GM18907 (cell line): ENCODE measurements at regions not wholly inside any gene's neighbourhood (a gene's known extent, or its start where the extent isn't known, plus 50 kb on each side); places are given as distances from the start of the nearest gene placed in this dataset.

ENCODE experiments used
- ATAC-seq: cut with Tn5 transposase; IDR thresholded peaks from one replicate; pipeline ENCODE4 v1.9.1; 2021; ENCODE audit warnings: mild to moderate bottlenecking, moderate library complexity; ENCODE audit not compliant: unreplicated experiment

GRCh38 chr6:77979204-77979603 lies 326.4 kb downstream of the MEI4 start:
- ATAC-seq = no peak

DNA sequence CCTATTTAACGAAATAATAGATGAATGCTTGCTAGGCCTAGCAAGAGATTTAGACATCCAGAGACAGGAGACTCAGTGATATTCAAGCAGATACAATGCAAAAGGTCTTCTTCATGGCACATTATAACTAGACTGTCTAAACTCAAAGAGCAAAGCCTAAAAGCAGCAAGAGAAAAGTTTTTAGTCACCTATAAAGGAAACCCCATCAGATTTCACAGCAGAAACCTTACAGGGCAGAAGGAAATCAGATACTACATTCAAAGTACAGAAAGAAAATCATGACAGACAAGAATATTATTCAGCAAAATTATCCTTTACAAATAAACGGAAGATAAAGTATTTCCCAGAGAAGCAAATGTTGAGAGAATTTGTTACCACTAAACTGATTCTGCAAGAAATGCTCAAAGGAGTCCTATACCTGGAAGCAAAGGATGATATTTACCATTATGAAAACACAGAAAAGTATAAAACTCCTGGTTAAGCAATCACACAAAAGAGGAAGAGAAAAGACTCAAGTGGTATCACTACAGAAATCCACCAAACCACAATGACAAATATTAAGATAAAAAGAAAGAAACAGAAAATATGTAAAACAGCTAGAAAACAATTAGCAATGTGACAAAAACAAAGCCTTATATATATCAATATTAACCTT lies 333.7 kb downstream of the MEI4 start:
- ATAC-seq = peak; percentile 88

- peak; percentile 15 for ATAC-seq
Observed at GRCh38 chr6:77987035-77987384, 334.2 kb downstream of the MEI4 start.

DNA sequence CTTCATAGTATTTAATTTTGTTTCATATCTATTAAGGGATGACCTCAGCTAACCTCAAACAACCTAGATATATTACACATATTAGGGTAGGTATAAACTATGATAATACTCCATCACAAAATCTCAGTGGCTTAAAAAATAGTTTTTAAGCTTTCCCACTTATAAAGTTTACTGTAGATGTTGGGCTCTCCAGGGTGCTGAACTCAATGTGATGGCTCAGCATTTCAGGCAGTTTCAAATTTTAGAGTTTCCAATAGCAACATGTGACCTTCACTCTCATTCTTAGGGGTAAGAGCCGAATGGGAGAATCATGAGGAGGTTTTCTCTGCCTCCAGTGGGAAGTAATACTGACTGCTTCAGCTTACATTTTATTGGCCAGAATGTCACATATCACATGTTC lies 357.3 kb downstream of the MEI4 start:
- ATAC-seq = no peak

DNA sequence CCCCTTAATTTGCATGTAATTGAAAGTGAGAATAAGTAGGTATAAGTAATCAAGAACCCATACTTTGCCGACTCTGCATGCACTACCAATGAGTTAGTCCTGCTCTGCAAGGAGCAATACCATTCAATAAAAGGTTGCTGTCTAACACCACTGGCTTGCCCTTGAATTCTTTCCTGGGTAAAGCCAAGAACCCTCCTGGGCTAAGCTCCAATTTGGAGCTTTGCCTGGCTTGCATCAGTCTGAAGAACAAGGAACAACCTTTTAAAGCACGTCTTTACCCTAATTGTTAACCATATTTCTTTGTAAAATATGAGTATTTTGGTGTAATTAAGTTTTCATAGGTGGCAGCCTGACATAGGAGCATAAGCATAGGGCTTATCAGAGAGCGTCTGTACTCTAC lies 367.7 kb downstream of the MEI4 start:
- no peak for ATAC-seq

DNA sequence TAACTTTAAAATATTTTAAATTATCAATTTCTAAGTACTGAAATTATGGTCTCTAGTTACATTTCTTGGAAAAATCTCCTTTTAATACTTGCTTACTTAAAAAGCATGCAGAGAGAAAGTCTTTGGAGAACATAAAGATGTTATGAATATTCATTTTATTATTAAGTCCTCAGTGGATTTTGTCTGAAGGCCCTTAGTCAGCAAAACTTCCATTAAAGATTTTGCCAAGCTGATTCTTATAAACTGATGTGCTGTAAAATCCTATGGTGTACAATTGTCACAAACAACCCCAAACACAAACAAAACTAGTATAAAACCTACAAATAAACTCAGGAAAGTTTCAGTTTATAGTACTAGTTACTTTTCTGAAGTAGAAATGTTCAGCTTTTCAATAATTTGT lies 372.7 kb downstream of the MEI4 start:
- no peak for ATAC-seq

GRCh38 chr6:78031228-78031627 lies 378.4 kb downstream of the MEI4 start:
- no peak for ATAC-seq

GRCh38 chr6:78059171-78059570 lies 406.3 kb downstream of the MEI4 start:
- no peak for ATAC-seq

- ATAC-seq = no peak
Observed at GRCh38 chr6:78062993-78063392, 410.2 kb downstream of the MEI4 start.

DNA sequence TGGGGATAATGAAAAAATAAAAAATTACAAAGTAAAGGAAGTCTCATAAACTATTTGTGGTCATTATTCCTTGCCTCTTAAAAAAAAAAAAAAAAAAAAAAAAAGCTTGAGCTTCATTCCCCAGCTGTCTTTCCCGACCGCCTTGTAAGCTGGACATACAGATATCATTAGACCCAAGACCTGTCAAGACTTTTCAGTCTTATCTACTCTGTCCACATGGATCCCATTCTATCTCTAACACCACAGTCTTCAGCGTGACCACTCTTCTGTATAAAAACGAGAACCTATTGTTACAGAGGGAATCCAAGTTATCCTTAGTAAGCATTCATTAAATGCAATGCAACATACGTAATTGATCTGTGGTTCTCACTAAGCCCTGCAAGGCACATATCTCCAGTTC lies 423.5 kb downstream of the MEI4 start:
- no peak for ATAC-seq

DNA sequence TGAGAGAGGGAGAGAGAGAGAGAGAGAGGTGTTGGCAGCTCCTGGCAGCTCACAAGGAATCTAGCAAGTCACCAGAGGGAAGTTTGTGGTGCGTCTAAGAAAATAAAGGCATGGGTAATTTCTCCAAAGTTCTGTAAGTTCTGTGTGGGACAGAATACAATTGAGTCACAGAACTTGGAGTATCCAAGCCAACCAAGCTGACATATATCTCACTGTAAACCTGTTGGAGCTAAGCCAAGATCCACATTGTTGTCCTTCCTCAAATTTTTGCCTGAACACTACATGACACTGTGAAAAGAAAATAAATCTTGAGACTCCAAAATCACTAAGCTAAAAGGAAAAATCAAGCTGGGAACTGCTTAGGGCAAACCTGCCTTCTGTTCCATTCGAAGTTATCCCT lies 436.7 kb downstream of the MEI4 start:
- no peak for ATAC-seq

- no peak for ATAC-seq
Observed at GRCh38 chr6:78093906-78094305, 441.1 kb downstream of the MEI4 start.

GRCh38 chr6:78101387-78101786 lies 448.5 kb downstream of the MEI4 start:
- no peak for ATAC-seq

GRCh38 chr6:78110641-78111040 lies 457.8 kb downstream of the MEI4 start:
- ATAC-seq = no peak

GRCh38 chr6:78117966-78118365 lies 465.1 kb downstream of the MEI4 start:
- ATAC-seq = no peak

DNA sequence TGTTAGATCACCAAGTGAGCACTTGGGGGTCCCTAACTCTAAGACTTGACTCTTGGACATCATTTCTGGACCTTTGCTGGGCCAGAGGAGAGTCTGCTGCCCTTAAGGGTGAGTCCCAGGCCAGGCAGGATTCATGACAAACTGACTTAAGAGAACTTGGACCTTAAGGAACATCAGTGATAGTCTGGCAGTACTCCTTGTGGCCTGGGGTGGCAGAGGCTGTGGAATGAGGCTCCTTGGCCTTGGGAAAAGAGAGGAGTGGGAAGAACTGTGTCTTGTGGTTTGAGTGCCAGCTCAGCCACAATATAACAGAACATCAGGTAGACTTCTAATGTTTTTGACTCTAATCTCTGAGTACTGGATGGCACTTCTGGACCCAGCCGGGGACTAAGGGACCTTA lies 478.7 kb downstream of the MEI4 start:
- no peak for ATAC-seq

DNA sequence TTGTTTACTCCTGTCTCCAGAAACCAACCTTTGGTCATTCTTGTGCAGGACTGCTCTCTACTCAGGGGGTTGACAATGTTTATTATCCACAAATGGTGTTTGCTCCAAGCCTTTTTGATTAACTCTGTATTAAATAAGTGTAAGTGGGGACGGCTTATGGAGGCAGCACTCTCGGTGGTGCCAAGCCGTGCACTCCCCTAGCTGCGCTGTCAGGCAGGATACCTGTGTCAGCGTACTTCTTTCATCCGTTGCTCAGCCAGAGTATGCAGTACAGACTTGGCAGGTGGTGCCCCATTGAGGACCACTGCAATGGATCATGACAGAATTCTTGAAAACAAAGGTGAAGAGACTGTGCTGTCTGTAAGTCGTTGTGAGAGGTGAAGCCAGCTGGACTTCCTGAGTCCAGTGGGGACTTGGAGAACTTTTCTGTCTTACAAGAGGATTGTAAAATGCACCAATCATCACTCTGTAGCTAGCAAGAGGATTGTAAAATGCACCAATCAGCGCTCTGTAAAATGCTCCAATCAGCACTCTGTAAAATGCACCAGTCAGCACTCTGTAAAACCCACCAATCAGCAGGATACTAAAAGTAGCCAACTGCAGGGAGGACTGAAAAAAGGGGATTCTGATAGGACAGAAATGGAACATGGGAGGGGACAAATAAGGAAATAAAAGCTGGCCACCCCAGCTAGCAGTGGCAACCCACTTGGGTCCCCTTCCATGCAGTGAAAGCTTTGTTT lies 480.0 kb downstream of the MEI4 start:
- no peak for ATAC-seq

DNA sequence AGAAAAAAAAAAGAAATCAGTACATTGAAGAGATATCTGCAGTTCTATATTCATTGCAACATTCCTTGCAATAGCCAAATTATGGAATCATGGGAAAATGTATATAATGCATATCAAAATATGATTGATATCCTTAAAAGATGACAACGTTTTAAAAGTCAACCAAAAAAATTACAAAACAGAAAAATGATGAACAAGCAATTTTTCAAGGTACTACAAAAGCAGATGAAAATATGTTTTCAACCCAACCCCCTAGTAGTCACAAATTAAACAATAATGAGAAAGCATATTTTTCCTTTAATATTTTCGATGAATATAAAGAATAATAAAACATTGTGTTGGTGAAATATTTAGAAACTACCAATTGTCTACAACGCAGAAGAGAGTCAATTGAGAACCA lies 497.6 kb downstream of the MEI4 start:
- no peak for ATAC-seq

GRCh38 chr6:78153976-78154375 lies 501.1 kb downstream of the MEI4 start:
- ATAC-seq = no peak

GRCh38 chr6:78157606-78158005 lies 504.8 kb downstream of the MEI4 start:
- no peak for ATAC-seq

- no peak for ATAC-seq
Observed at GRCh38 chr6:78188891-78189290, 536.1 kb downstream of the MEI4 start.

DNA sequence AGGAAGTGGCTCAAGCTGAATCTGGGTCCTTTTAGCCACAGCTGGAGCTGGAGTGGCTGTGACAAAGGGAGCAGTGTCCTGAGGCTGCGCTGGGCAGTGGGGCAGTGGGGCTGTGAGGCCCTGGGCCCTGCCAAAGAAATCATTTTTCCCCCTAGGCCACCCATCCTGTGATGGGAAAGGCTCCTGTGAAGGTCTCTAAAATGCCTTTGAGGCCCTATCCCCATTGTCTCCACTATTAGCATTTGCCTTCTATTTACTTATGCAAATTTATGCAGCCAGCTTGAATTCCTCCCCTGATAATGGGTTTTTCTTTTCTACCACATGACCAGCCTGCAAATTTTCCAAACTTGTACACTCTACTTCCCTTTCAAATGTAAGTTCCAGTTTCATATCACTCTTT lies 539.2 kb downstream of the MEI4 start:
- no peak for ATAC-seq

DNA sequence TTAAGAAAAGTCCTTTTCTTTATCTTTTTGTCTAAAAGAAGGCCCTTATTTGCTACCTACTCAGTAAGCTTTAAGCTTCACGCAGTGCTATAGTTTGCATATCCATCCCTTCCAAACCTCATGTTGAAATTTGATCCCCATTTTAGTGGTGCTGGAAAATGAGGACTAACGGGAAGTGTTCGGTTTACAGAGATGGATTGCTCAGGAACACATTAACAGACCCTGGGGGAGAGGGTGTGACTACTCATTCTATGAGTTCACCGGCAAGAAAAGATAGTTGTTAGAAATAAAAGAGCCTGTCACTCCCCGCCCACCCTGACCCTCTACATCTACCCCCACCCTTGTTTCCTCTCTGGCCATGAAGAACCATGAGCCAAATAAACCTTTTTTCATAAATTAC lies 546.2 kb downstream of the MEI4 start:
- ATAC-seq = no peak
